Cardiac fibroblast (primary cell): ENCODE measurements at regions not wholly inside any gene's neighbourhood (a gene's known extent, or its start where the extent isn't known, plus 50 kb on each side); places are given as distances from the start of the nearest gene placed in this dataset.

Experiments
- DNase-seq, 2 donors: peaks; one replicate each; pipeline versions ENCODE4 v3.0.0 to v3.0.0-alpha.2; 2010; ENCODE audit warnings: low read depth in 2 of 2
- H3K4me3 ChIP-seq, 2 donors: replicated peaks in 1 of 2; 1 replicate in 1 of 2; 2 replicates in 1 of 2; pipeline ENCODE4 v1.5.1; 2011; ENCODE audit warnings: low read depth in 2 of 2, low read length in 2 of 2, mild to moderate bottlenecking in 2 of 2, moderate library complexity in 1 of 2
- TF ChIP-seq, protein P1 (sequence below): IDR thresholded peaks from one replicate; pipeline ENCODE4 v1.5.1; 2011; ENCODE audit warnings: low read depth, mild to moderate bottlenecking, low read length, inconsistent platforms

GRCh38 chr6:90778417-90779203, 191.7 kb upstream of the MAP3K7 start:
- no peak overlapping the region for H3K4me3 ChIP-seq
- no peak for DNase-seq
- TF ChIP-seq, protein P1, sequence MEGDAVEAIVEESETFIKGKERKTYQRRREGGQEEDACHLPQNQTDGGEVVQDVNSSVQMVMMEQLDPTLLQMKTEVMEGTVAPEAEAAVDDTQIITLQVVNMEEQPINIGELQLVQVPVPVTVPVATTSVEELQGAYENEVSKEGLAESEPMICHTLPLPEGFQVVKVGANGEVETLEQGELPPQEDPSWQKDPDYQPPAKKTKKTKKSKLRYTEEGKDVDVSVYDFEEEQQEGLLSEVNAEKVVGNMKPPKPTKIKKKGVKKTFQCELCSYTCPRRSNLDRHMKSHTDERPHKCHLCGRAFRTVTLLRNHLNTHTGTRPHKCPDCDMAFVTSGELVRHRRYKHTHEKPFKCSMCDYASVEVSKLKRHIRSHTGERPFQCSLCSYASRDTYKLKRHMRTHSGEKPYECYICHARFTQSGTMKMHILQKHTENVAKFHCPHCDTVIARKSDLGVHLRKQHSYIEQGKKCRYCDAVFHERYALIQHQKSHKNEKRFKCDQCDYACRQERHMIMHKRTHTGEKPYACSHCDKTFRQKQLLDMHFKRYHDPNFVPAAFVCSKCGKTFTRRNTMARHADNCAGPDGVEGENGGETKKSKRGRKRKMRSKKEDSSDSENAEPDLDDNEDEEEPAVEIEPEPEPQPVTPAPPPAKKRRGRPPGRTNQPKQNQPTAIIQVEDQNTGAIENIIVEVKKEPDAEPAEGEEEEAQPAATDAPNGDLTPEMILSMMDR = no peak

- no peak for DNase-seq
These were observed 183.9 kb upstream of the MAP3K7 start for GRCh38 chr6:90770778-90771177.

GRCh38 chr6:90765895-90766294, 179.0 kb upstream of the MAP3K7 start:
- TF ChIP-seq, protein P1 = no peak
- no peak overlapping the region for H3K4me3 ChIP-seq
- no peak for DNase-seq

More at GRCh38 chr6:90770778-90771177, 183.9 kb upstream of the MAP3K7 start:
- TF ChIP-seq, protein P1 = no peak
- H3K4me3 ChIP-seq = no peak overlapping the region

DNA sequence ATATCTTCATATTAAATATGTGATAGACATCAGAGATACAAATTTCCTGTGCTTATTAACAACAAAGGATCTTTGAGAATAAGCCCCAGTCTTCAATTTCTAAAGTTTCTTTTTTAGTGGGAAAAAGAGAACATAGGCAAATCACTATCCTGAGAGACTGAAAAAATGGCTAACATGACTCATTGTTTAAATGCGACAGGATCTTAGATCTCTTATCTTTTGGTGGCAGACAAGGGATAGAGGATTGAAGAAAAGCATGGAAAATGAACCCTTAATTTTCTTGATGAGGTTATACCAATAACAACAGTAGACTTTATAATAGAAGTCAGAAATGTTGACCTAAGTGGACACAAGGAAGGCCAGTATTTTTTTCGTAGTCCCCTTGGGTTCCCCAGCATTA, 178.6 kb upstream of the MAP3K7 start:
- TF ChIP-seq, protein P1 = no peak
- no peak for DNase-seq
- no peak overlapping the region for H3K4me3 ChIP-seq

- TF ChIP-seq, protein P1 = no peak
- no peak for DNase-seq
- no peak overlapping the region for H3K4me3 ChIP-seq
These were observed 177.1 kb upstream of the MAP3K7 start for GRCh38 chr6:90764001-90764400.

GRCh38 chr6:90759664-90760063, 172.8 kb upstream of the MAP3K7 start:
- H3K4me3 ChIP-seq = no peak overlapping the region
- TF ChIP-seq, protein P1 = no peak
- DNase-seq = no peak
